GM12865 (cell line): ENCODE measurements at regions not wholly inside any gene's neighbourhood (a gene's known extent, or its start where the extent isn't known, plus 50 kb on each side); places are given as distances from the start of the nearest gene placed in this dataset.
A peak's percentile ranks its signal among the peaks of the same experiment; 100 is the strongest.
"Not testable (repeated sequence)": the region's sequence is repeated elsewhere in the genome, so short reads cannot be mapped to it uniquely, and the experiment has no call there.

Experiments
- DNase-seq: peaks from one replicate; pipeline ENCODE4 v3.0.0; 2010; ENCODE audit warnings: low read depth
- H3K4me3 ChIP-seq: 2 replicates; pipeline ENCODE4 v1.5.1; 2011; ENCODE audit warnings: mild to moderate bottlenecking, low read depth, low read length, control low read depth
- TF ChIP-seq, protein P1 (sequence below): IDR thresholded peaks from 2 replicates; pipeline ENCODE4 v1.5.1; 2011; ENCODE audit warnings: low read length, control low read depth, low read depth, inconsistent platforms; ENCODE audit not compliant: insufficient read depth; ENCODE audit errors: missing control alignments

DNA sequence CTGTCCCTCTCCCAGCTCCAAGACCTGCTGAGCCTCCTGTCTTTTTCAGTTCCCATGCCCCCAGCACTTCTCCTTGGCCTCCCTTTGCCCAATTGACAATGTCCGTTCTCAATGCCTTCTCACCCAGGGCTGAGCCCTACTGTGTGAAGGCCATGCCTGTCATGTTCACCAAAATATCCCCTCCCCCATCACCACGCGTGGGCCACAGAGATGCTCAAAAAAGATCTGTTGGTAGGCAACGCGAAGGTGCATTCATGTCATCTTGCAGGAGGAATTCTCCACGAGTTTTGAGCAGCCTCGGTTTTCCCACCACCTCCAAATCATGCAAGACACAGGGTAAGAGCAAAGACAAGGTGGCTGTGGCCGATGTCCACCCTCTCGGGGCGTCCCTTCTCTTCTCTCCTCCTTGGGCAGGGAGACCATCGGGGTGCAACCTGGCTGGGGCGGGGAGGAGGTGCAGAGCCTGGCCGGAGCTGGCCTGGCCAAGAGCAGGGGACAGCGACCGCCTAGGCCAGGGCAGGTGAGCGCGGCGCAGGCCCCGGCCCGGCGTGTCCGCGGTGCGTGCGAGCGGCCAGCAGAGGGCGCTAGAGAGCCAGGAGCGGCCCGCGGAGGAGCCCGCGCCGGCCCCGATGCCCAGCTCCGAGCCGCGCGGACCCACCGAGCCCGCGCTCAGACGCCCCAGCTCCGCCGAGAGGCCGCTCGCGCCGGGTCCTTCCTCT, 56.3 kb upstream of the KRTAP5-11 start:
- not testable (repeated sequence) for H3K4me3 ChIP-seq
- peak; percentile 32 for DNase-seq
- TF ChIP-seq, protein P1, sequence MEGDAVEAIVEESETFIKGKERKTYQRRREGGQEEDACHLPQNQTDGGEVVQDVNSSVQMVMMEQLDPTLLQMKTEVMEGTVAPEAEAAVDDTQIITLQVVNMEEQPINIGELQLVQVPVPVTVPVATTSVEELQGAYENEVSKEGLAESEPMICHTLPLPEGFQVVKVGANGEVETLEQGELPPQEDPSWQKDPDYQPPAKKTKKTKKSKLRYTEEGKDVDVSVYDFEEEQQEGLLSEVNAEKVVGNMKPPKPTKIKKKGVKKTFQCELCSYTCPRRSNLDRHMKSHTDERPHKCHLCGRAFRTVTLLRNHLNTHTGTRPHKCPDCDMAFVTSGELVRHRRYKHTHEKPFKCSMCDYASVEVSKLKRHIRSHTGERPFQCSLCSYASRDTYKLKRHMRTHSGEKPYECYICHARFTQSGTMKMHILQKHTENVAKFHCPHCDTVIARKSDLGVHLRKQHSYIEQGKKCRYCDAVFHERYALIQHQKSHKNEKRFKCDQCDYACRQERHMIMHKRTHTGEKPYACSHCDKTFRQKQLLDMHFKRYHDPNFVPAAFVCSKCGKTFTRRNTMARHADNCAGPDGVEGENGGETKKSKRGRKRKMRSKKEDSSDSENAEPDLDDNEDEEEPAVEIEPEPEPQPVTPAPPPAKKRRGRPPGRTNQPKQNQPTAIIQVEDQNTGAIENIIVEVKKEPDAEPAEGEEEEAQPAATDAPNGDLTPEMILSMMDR = peak; percentile 71

DNA sequence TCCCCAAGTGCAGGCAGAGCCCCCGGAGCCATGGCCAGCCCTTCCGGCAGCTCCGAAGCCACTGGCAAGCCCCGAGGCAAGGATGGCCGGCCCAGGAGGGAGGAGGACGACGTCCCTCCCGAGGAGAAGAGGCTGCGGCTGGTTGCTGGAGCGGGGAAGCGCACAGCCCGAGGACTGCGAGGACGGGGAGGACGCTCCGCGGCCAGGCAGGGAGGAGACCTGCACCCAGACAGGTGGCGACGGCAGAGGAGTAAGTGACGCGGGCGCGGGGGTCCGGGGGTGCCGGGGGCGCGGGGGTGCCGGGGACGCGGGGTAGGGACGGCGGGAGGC, 56.8 kb upstream of the KRTAP5-11 start:
- H3K4me3 ChIP-seq, DNase-seq: not testable (repeated sequence)

DNA sequence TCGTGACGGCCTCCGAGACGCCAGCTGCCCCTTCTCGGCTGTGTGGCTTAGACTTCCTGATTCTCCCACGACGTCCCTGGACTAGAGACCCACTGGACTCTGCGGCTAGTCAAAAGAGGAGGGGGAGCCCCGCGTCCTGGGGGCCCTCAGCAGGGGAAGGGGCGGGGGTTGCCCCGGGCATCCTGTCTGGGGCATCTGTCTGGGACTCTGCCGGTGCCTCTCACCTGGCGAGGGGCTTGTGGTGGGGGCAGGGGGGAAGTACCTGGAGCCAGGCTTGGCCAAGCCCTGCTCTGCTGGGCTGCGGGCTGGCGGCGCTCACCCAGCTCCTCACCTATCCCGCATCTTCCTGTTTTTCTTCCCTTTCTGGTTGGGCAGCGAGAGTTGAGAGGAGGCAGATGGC, 57.2 kb upstream of the KRTAP5-11 start:
- H3K4me3 ChIP-seq, DNase-seq: not testable (repeated sequence)

- DNase-seq, H3K4me3 ChIP-seq: not testable (repeated sequence)
Measured at GRCh38 chr11:71647078-71647477, 64.4 kb upstream of the KRTAP5-11 start.

GRCh38 chr11:71652998-71653397, 70.3 kb upstream of the KRTAP5-11 start:
- peak; percentile 65 for DNase-seq

GRCh38 chr11:71654423-71654822, 71.7 kb upstream of the KRTAP5-11 start:
- H3K4me3 ChIP-seq, DNase-seq: not testable (repeated sequence)

More at GRCh38 chr11:71652998-71653397, 70.3 kb upstream of the KRTAP5-11 start:
- not testable (repeated sequence) for H3K4me3 ChIP-seq

- H3K4me3 ChIP-seq, DNase-seq: not testable (repeated sequence)
Measured at GRCh38 chr11:71655041-71655440, 72.4 kb upstream of the KRTAP5-11 start.

DNA sequence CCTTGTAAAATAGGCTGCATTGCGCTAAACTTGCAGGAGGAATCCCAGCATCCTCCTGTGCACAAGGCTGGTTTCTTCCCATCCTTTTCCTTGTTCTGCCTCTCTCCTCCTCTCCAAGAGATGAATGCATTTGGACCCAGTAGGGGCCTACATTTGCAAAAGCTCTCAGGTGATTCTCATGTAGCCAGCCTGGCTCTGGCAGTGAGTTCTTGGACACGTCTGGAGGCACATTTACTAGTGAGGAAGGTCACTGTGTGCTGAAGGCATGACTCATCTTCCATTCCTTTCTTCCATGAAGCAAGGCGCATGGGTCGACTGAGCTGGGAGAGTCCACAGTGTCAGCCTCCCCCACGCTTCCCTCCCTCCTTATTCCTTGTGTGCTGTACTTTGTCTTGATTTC, 73.8 kb upstream of the KRTAP5-11 start:
- not testable (repeated sequence) for DNase-seq, H3K4me3 ChIP-seq

DNA sequence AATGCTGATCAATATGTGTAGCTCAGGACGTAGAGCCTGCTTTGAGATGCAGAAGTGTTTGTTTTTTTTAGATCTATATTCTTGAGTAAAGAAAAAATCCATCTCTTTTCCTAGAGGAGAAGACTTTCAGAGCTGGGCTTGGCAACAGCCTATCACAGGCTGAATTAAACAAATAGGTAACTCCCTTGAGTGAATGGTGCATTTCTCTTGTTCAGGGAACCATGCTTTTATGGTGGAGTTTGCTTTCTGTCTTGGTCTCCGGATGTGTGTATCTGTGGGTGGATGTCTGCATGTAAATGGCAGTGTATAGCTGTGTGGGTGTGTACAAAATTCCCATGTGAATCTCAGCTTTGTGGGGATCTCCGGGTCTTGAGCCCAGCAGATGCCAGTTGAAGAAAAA, 82.3 kb upstream of the KRTAP5-11 start:
- not testable (repeated sequence) for H3K4me3 ChIP-seq
- peak; percentile 2 for DNase-seq

DNA sequence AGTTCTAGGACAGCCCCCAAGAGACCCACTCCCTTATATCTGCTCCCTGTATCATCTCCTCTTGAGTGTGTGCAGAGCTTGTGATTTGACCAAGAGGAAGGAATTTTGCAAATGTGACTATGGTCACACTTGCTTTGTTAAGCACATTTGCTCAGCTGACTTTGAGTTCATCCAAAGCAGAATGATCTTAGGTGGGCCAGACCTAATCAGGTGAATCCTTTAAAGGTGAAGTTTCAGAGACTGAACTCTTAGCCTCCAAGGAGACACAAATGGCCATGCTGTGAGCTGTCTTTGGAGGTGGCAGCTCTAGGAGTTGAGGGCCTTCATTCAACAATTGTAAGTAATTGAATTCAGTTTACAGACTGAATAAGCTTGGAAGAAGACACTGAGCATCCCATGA, 115.4 kb upstream of the KRTAP5-11 start:
- not testable (repeated sequence) for DNase-seq, H3K4me3 ChIP-seq

DNA sequence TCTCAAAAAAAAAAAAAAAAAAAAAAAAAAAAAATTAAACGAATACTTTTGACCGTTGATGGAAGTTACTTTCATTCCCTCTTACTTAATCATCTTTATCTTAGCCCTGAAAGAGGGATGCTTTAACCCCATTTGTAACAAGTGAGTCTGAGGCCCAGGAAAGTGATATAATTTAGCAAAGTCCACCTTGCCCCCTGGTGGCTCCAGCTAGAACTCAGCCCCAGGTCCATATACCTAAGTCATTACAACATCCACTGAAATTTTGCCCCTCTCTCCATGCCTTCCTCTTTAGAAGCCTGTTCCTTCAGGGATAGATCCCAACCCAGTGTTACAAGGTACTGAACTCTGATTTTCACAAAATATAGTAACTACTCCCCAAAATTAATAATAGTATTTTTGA, 116.3 kb upstream of the KRTAP5-11 start:
- DNase-seq = peak; percentile 27
- not testable (repeated sequence) for H3K4me3 ChIP-seq
- TF ChIP-seq, protein P1 = peak; percentile 32

GRCh38 chr11:71701435-71702291, 119.0 kb upstream of the KRTAP5-11 start:
- DNase-seq, H3K4me3 ChIP-seq: not testable (repeated sequence)

DNA sequence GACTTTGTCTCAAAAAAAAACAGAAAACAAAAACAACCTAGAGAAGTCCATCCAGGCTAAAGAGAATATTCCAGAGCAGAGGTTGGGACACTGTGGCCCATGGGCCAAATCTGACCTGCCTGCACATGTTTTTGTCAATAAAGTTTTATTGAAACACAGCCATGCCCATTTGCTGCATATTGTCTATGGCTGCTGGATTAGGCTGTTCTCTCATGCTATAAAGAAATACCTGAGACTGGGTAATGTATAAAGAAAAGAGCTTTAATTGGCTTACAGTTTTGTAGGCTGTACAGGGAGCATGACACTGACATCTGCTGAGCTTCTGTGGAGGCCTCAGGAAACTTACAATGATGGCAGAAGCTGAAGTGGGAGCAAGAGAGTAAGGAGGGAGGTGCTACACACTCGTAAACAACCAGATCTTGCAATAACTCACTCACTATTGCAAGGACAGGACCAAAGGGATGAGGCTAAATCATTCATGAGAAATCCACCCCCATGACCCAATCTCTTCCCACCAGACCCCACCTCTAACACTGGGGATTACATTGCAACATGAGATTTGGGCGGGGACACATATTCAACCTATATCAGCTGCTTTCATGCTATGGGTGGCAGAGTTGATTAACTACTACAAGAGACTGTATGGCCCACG, 122.5 kb upstream of the KRTAP5-11 start:
- DNase-seq, H3K4me3 ChIP-seq: not testable (repeated sequence)

DNA sequence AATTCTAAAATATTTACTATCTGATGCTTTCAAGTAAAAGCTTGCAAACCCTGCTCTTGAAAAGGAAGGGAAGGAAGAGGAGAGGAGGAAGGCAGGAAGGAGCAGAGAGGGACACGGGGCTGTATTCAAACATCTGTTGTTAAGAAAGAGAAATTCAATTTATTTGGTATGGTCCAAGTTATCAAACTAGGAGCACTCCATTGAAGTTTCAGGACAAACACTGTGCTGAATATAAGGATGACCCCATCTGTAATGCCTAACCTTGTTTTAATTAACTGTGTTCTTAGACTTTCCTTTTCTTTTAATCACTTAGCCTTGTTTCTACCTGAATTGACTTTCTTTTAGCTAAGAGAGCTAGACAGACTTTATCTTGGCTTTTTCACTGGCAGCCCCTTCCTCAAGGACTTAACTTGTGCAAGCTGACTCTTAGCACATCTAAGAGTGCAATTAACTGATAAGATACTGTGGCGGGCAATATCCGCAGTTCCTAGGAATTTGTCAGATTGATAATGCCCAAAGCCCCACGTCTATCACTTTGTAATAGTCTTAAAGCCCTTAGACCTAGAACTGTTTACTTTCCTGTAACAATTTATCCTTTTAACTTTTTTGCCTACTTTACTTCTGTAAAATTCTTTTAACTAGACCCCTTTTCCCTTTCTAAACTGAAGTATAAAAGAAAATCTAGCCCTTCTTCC, 123.2 kb upstream of the KRTAP5-11 start:
- DNase-seq, H3K4me3 ChIP-seq: not testable (repeated sequence)

DNA sequence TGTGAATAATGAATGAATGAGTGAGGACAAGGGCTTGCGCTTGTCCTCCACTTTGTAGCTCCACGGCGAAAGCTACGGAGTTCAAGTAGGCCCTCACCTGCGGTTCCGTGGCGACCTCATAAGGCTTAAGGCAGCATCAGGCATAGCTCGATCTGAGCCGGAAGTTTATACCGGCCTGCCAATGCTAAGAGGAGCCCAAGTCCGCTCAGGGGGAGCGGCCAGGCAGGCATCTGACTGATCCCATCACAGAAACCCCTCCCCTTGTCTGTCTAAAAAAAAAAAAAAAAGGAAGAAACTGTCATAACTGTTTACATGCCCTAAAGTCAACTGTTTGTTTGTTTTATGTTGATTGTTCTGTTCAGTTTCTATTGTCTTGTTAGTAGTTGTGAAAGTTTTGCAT, 124.4 kb upstream of the KRTAP5-11 start:
- not testable (repeated sequence) for DNase-seq, H3K4me3 ChIP-seq

DNA sequence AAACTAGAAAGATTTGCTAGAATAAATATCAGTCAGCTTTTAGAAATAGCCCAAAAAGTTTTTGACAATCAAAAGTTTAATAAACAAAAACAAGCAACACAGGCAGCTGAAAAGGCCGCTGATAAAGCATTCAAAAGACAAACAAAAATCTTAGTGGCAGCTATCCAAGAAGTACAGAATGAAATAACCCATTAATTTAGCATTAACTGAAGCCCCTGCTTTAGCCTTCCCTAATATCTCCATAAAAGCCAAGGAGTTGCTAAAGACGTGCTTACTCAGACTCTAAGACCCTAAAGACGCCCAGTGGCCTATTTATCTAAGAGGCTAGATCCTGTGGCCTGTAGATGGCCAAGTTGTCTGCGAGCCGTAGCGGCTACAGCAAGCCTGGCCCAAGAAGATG, 123.5 kb upstream of the DEFB108B start:
- not testable (repeated sequence) for DNase-seq, H3K4me3 ChIP-seq
